Loucy (cell line): ENCODE measurements at regions not wholly inside any gene's neighbourhood (a gene's known extent, or its start where the extent isn't known, plus 50 kb on each side); places are given as distances from the start of the nearest gene placed in this dataset.

Experiments
- H2AFZ ChIP-seq: fragments of 200-600 bp; sonication (generic); 2 replicates; pipeline ENCODE4 v1.6.0; 2016; ENCODE audit warnings: antibody characterized with exemption, mild to moderate bottlenecking, low read length, moderate library complexity
- H3F3A ChIP-seq: fragments of 200-600 bp; 2 replicates; pipeline ENCODE4 v1.6.0; 2016; ENCODE audit warnings: antibody characterized with exemption, low read depth, mild to moderate bottlenecking
- H3K27me3 ChIP-seq: fragments of 200-600 bp; sonication (generic); 2 replicates; pipeline ENCODE4 v1.6.1; 2014; ENCODE audit warnings: low read length, mild to moderate bottlenecking; ENCODE audit not compliant: insufficient read depth, poor library complexity, severe bottlenecking
- H3K36me3 ChIP-seq: fragments of 200-600 bp; sonication (generic); 2 replicates; pipeline ENCODE4 v1.6.1; 2016; ENCODE audit warnings: low read length; ENCODE audit not compliant: insufficient read depth
- H3K4me1 ChIP-seq: fragments of 200-600 bp; sonication (generic); 2 replicates; pipeline ENCODE4 v1.5.1; 2014; ENCODE audit warnings: low read length, mild to moderate bottlenecking; ENCODE audit not compliant: insufficient read depth, poor library complexity, severe bottlenecking
- H3K4me2 ChIP-seq: fragments of 200-600 bp; sonication (generic); 2 replicates; pipeline ENCODE4 v1.6.0; 2014; ENCODE audit warnings: antibody characterized with exemption, low read length, low read depth, mild to moderate bottlenecking; ENCODE audit not compliant: poor library complexity, severe bottlenecking
- H3K4me3 ChIP-seq: fragments of 200-600 bp; sonication (generic); 2 replicates; pipeline ENCODE4 v1.5.1; 2014; ENCODE audit warnings: low read length, mild to moderate bottlenecking, mixed read lengths; ENCODE audit not compliant: poor library complexity, severe bottlenecking
- H3K79me2 ChIP-seq: fragments of 200-600 bp; sonication (generic); 2 replicates; pipeline ENCODE4 v1.6.1; 2014; ENCODE audit warnings: low read length; ENCODE audit not compliant: insufficient read depth
- H3K9ac ChIP-seq: fragments of 200-600 bp; sonication (generic); 2 replicates; pipeline ENCODE4 v1.6.0; 2014; ENCODE audit warnings: mild to moderate bottlenecking, low read depth, low read length, moderate library complexity; ENCODE audit not compliant: poor library complexity, severe bottlenecking
- H3K9me2 ChIP-seq: fragments of 200-600 bp; sonication (generic); replicated peaks from 2 replicates; pipeline ENCODE4 v1.6.1; 2016; ENCODE audit warnings: low read depth, low read length, mixed read lengths
- H3K9me3 ChIP-seq: fragments of 200-600 bp; sonication (generic); 2 replicates; pipeline ENCODE4 v1.6.1; 2014; ENCODE audit warnings: mild to moderate bottlenecking, antibody characterized with exemption, low read length, low read depth; ENCODE audit not compliant: insufficient read depth
- H4K20me1 ChIP-seq: fragments of 200-600 bp; sonication (generic); 2 replicates; pipeline ENCODE4 v1.6.0; 2014; ENCODE audit warnings: antibody characterized with exemption, low read length, mild to moderate bottlenecking; ENCODE audit not compliant: insufficient read depth, poor library complexity, severe bottlenecking
- EZH2phosphoT487 ChIP-seq: fragments of 200-600 bp; IDR thresholded peaks from 2 replicates; pipeline ENCODE4 v1.6.1; 2018; ENCODE audit warnings: antibody characterized with exemption, mild to moderate bottlenecking, moderate library complexity, borderline replicate concordance
- TF ChIP-seq, protein P1 (sequence below): fragments of 200-600 bp; sonication (generic); conservative IDR thresholded peaks from 2 replicates; pipeline ENCODE4 v1.5.1; 2014; ENCODE audit warnings: mild to moderate bottlenecking, antibody characterized with exemption, low read length

DNA sequence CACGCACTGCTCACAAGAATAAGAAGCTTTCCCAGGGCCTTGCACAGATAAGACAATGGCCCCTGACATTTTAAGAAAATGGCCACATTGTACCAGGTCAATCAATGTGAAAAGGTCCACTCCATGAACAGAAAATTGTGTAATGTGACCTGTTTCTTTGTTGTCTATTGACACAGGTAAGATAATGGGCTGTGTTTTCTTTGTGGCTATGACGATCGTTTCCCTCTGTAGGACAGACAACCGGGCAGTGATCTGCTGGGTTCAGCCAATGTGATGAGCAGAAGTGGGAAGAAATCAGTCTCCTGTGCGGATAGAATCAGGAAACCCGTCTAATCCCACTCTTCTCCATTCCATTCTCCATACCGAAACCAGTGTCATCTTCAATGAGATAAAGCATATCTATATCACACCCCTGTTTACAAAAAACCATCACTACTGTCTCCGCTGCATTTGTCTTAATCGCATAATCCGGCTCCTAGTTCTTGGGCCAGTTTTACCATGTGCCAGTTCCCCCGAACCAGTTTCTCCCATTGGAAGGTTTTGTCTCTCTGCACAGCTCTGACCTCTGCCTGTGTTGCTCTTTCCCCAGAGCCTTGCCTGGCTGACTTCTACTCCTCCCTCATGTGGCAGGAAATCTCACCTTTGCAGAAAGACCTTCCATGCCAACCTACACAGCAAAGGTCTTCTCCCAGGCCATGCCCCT is 66.9 kb upstream of the ATF7IP2 start:
- no peaks in the 10 kb centered on the region for H3K9me3 ChIP-seq
- H3K79me2 ChIP-seq: no peaks in the 10 kb centered on the region
- H2AFZ ChIP-seq: no peak overlapping the region
- no peak overlapping the region for H3K4me2 ChIP-seq
- H3K4me1 ChIP-seq: no peaks in the 10 kb centered on the region
- H3K4me3 ChIP-seq: no peak overlapping the region
- no peaks in the 10 kb centered on the region for H4K20me1 ChIP-seq
- no peaks in the 10 kb centered on the region for H3K9me2 ChIP-seq
- H3F3A ChIP-seq: no peaks in the 10 kb centered on the region
- no peaks in the 10 kb centered on the region for H3K27me3 ChIP-seq
- TF ChIP-seq EZH2phosphoT487: no peak
- TF ChIP-seq, protein P1, sequence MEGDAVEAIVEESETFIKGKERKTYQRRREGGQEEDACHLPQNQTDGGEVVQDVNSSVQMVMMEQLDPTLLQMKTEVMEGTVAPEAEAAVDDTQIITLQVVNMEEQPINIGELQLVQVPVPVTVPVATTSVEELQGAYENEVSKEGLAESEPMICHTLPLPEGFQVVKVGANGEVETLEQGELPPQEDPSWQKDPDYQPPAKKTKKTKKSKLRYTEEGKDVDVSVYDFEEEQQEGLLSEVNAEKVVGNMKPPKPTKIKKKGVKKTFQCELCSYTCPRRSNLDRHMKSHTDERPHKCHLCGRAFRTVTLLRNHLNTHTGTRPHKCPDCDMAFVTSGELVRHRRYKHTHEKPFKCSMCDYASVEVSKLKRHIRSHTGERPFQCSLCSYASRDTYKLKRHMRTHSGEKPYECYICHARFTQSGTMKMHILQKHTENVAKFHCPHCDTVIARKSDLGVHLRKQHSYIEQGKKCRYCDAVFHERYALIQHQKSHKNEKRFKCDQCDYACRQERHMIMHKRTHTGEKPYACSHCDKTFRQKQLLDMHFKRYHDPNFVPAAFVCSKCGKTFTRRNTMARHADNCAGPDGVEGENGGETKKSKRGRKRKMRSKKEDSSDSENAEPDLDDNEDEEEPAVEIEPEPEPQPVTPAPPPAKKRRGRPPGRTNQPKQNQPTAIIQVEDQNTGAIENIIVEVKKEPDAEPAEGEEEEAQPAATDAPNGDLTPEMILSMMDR: no peak
- H3K9ac ChIP-seq: no peak overlapping the region
- H3K36me3 ChIP-seq: no peaks in the 10 kb centered on the region

DNA sequence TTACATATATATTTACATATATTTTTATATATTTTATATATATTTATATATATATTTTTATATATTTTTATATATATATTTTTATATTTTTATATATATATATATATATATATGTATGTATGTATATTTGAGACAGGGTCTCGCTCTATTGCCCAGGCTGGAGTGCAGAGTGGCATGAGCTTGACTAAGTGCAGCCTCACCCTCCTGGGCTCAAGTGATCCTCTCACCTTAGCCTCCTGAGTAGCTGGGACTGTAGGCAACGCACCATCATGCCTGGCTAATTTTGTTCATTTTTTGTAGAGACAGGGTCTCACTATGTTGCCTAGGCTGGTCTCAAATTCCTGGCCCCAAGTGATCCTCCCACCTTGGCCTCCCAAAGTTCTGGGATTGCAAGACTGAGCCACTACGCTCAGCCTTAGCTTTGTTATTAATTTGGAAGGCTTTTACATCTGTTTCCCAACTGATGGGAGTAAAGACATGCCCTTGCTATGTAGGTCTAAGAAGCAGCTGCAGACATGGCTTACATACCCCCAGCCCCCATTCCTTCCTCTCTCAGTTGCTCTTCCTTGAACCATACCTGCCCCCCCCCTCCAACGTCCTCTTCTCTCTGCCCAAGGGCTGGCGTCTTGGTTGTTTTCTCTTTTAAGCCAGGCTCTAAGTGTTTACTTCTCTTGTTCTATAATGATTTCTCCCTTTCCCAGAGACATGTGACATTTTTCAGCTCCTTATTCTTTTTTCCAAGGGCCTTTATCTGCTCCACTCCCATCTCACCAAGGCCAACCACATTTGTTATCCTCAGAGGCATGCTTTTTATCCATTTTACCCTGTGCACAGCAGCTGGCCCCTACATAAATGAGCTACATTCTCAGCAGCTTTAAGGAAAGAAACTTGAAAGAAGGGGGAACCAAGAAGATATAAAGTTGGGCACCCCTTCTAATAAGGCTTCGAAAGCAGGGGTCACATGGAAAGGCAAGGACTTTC is 64.2 kb upstream of the ATF7IP2 start:
- H3K9me2 ChIP-seq: no peaks in the 10 kb centered on the region
- no peaks in the 10 kb centered on the region for H3K36me3 ChIP-seq
- no peak for TF ChIP-seq EZH2phosphoT487
- TF ChIP-seq, protein P1: no peak
- H3K9ac ChIP-seq: no peak overlapping the region
- no peaks in the 10 kb centered on the region for H3K27me3 ChIP-seq
- H3F3A ChIP-seq: no peaks in the 10 kb centered on the region
- H3K4me2 ChIP-seq: no peak overlapping the region
- H3K9me3 ChIP-seq: no peaks in the 10 kb centered on the region
- no peak overlapping the region for H2AFZ ChIP-seq
- H3K79me2 ChIP-seq: no peaks in the 10 kb centered on the region
- H4K20me1 ChIP-seq: no peaks in the 10 kb centered on the region
- H3K4me3 ChIP-seq: no peak overlapping the region
- no peaks in the 10 kb centered on the region for H3K4me1 ChIP-seq

DNA sequence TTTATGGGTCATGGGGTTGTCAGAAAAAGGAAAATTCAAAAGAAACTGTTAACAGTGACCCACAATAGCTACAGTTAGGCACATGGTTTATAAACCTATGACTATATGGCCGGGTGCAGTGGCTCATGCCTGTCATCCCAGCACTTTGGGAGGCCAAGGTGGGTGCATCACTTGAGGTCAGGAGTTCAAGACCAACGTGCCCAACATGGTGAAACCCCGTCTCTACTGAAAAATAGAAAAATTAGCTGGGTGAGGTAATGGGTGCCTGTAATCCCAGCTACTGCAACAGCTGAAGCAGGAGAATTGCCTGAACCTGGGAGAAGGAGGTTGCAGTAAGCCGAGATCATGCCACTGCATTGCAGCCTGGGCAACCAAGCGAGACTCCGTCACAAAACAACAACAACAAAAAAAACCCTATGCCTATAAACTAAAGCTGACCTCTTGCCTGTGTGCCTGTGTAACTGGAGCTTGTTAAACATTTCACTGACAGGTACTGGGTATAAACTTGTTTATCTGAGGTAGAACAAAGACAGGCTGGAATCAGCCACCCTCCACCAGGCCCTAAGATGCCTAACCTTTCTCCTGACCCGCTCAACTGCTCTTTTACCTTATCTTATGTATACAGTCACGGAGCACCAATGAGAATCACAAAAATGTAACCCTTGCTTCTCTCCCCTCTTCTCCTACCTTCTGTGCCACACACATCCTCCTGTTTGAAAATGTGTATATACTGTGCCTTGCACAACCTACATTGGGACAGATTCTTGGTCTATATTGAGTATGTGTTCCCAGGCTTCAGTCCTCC is 62.9 kb upstream of the ATF7IP2 start:
- Histone ChIP-seq H3K4me1 (no peaks in the 10 kb centered on the region), H3K27me3 (no peaks in the 10 kb centered on the region), H3K9ac (no peak overlapping the region), H3K4me2 (no peak overlapping the region), H3K9me3 (no peaks in the 10 kb centered on the region), H3K4me3 (no peak overlapping the region), H3K79me2 (no peaks in the 10 kb centered on the region), H3F3A (no peaks in the 10 kb centered on the region), H3K9me2 (no peaks in the 10 kb centered on the region), H2AFZ (no peak overlapping the region), H3K36me3 (no peaks in the 10 kb centered on the region), H4K20me1 (no peaks in the 10 kb centered on the region)
- TF ChIP-seq EZH2phosphoT487: no peak
- TF ChIP-seq, protein P1: no peak
